Peyer's patch (tissue), 4 donors: ENCODE measurements at regions not wholly inside any gene's neighbourhood (a gene's known extent, or its start where the extent isn't known, plus 50 kb on each side); places are given as distances from the start of the nearest gene placed in this dataset.

Source experiments
- CTCF ChIP-seq, 6 experiments: fragments of 450-650 bp in 4 of 6; fragments of 200-600 bp in 2 of 6; sonication (generic) in 1 of 6; IDR thresholded peaks; one replicate each; pipeline ENCODE4 v1.5.1; 2017 to 2019; ENCODE audit warnings: antibody characterized with exemption in 6 of 6, mild to moderate bottlenecking in 3 of 6, moderate library complexity in 1 of 6
- POLR2A ChIP-seq, 2 donors: fragments of 450-650 bp; IDR thresholded peaks; one replicate each; pipeline ENCODE4 v1.5.1; 2017; ENCODE audit warnings: antibody characterized with exemption in 2 of 2, mild to moderate bottlenecking in 2 of 2, moderate library complexity in 2 of 2

- TF ChIP-seq POLR2A (IDR thresholded peaks at IDR 0.05): no peak
- TF ChIP-seq CTCF (IDR thresholded peaks at IDR 0.05): no peak
Measured at GRCh38 chr2:221205103-221205673, 366.9 kb downstream of the EPHA4 start.
